A673 (cell line): ENCODE measurements at regions not wholly inside any gene's neighbourhood (a gene's known extent, or its start where the extent isn't known, plus 50 kb on each side); places are given as distances from the start of the nearest gene placed in this dataset. TPM values are rescaled to one million over a fixed set of nuclear protein-coding genes. Genes with fewer than 3 reads are reported as not detected.

Source experiments
- BruUV-seq: library from RNA; stranded (reverse); fragments of 400-500 nt; replicated peaks from 2 replicates; lab custom pipeline; 2021; lab: Mats Ljungman, UMichigan
- CTCF ChIA-PET: fragments of 300-600 bp; sonication (Branson Sonifier 250); formaldehyde crosslinking; loops from one replicate; lab custom pipeline; 2022; ENCODE audit warnings: antibody characterized with exemption; lab: Charles Lee
- POLR2A ChIA-PET: fragments of 300-600 bp; sonication (Branson Sonifier 250); formaldehyde crosslinking; loops from one replicate; lab custom pipeline; 2022; ENCODE audit warnings: antibody characterized with exemption; ENCODE audit not compliant: low non-redundant PET; lab: Charles Lee
- DNase-seq: peaks from one replicate; pipeline ENCODE4 v3.0.0-alpha.2; 2015; ENCODE audit warnings: low spot score
- H3K27ac ChIP-seq: fragments of 200-600 bp; sonication (generic); 2 replicates; pipeline ENCODE4 v1.5.1; 2016; ENCODE audit warnings: mixed run types, low read depth, mild to moderate bottlenecking, mixed read lengths, antibody characterized with exemption, low read length; ENCODE audit not compliant: poor library complexity, severe bottlenecking
- H3K27me3 ChIP-seq: fragments of 200-600 bp; sonication (generic); replicated peaks from 2 replicates; pipeline ENCODE4 v1.6.1; 2017; ENCODE audit warnings: mixed run types, low read depth, mild to moderate bottlenecking, mixed read lengths, antibody characterized with exemption, low read length; ENCODE audit not compliant: insufficient read depth, poor library complexity
- H3K36me3 ChIP-seq: fragments of 200-600 bp; sonication (generic); 2 replicates; pipeline ENCODE4 v1.6.1; 2016; ENCODE audit warnings: mixed run types, mild to moderate bottlenecking, mixed read lengths, antibody characterized with exemption, low read length; ENCODE audit not compliant: insufficient read depth, poor library complexity, severe bottlenecking
- H3K4me1 ChIP-seq: fragments of 200-600 bp; sonication (generic); 2 replicates; pipeline ENCODE4 v1.6.1; 2017; ENCODE audit warnings: mixed run types, mild to moderate bottlenecking, mixed read lengths, antibody characterized with exemption, low read length; ENCODE audit not compliant: insufficient read depth, poor library complexity, severe bottlenecking
- H3K4me3 ChIP-seq: fragments of 200-600 bp; sonication (generic); 2 replicates; pipeline ENCODE4 v1.5.1; 2016; ENCODE audit warnings: low read depth, mixed run types, mild to moderate bottlenecking, mixed read lengths, low read length; ENCODE audit not compliant: poor library complexity, severe bottlenecking
- H3K9me3 ChIP-seq: fragments of 200-600 bp; sonication (generic); 2 replicates; pipeline ENCODE4 v1.6.1; 2016; ENCODE audit warnings: mixed run types, low read depth, mild to moderate bottlenecking, mixed read lengths, antibody characterized with exemption, low read length; ENCODE audit not compliant: poor library complexity, severe bottlenecking
- CTCF ChIP-seq: fragments of 300-800, 200-600 bp; sonication (generic); conservative IDR thresholded peaks from 2 replicates; pipeline ENCODE4 v1.5.1; 2017; ENCODE audit warnings: low read depth, mild to moderate bottlenecking, antibody characterized with exemption, low read length, moderate library complexity, mixed read lengths
- EZH2 ChIP-seq: fragments of 200-600 bp; sonication (generic); IDR thresholded peaks from 2 replicates; pipeline ENCODE4 v1.6.1; 2017; ENCODE audit warnings: borderline replicate concordance, low read depth, mild to moderate bottlenecking, mixed read lengths, antibody characterized with exemption, low read length; ENCODE audit not compliant: poor library complexity, severe bottlenecking
- intact Hi-C: fragments of 100-400 bp; cut with micrococcal nuclease; formaldehyde crosslinking; loops from one replicate; pipeline ENCODE4 v1.10.0; 2022; ENCODE audit not compliant: unreplicated experiment
- microRNA-seq: library from miRNA; unstranded; fragments of <30 nt; microRNA quantifications from one replicate; pipeline ENCODE4 v1.2.0, GENCODE V29; 2021

GRCh38 chrX:140948827-140949226 lies 53.6 kb upstream of the SPANXB1 start:
- intact Hi-C loops: no loop called here
- H3K27me3 ChIP-seq: no peaks in the 10 kb centered on the region
- BruUV-seq: no TSS peak

GRCh38 chrX:140949233-140949632 lies 53.2 kb upstream of the SPANXB1 start:
- no peak overlapping the region for H3K27ac ChIP-seq
- TF ChIP-seq CTCF: no peak
- no peak for TF ChIP-seq EZH2
- no peak overlapping the region for H3K4me3 ChIP-seq
- intact Hi-C loops: no loop called here
- H3K4me1 ChIP-seq: no peaks in the 10 kb centered on the region
- POLR2A ChIA-PET: no interaction called here
- no peak for DNase-seq
- no peaks in the 10 kb centered on the region for H3K27me3 ChIP-seq
- no peaks in the 10 kb centered on the region for H3K36me3 ChIP-seq
- CTCF ChIA-PET: no interaction called here
- BruUV-seq: no TSS peak
- peaks cover 4% of the 10 kb centered on the region for H3K9me3 ChIP-seq

More at GRCh38 chrX:140948827-140949226, 53.6 kb upstream of the SPANXB1 start:
- no peak overlapping the region for H3K4me3 ChIP-seq
- no peaks in the 10 kb centered on the region for H3K4me1 ChIP-seq
- no peaks in the 10 kb centered on the region for H3K36me3 ChIP-seq
- H3K27ac ChIP-seq: no peak overlapping the region
- H3K9me3 ChIP-seq: peaks cover 4% of the 10 kb centered on the region
- POLR2A ChIA-PET: no interaction called here
- DNase-seq: no peak
- no peak for TF ChIP-seq CTCF
- TF ChIP-seq EZH2: no peak
- CTCF ChIA-PET: no interaction called here

Small RNA genes in the stretch of these regions (microRNA-seq; reads per million reads assigned to microRNA genes)
- not detected for gene MIR320D2
